HepG2 (cell line): ENCODE measurements at regions not wholly inside any gene's neighbourhood (a gene's known extent, or its start where the extent isn't known, plus 50 kb on each side); places are given as distances from the start of the nearest gene placed in this dataset.

Source experiments
- ATAC-seq: fragments of 200-7000 bp; cut with Tn5 transposase; 3 replicates; pipeline ENCODE4 v1.9.1; 2020; ENCODE audit warnings: mild to moderate bottlenecking, moderate library complexity
- BruUV-seq: library from RNA; stranded (reverse); fragments of 400-500 nt; replicated peaks from 2 replicates; lab custom pipeline; 2021; lab: Mats Ljungman, UMichigan
- CTCF ChIA-PET: fragments of 300-600 bp; formaldehyde crosslinking; extraction: SDS; loops from one replicate; lab custom pipeline; 2021; ENCODE audit warnings: low total read pairs, inconsistent platforms, low intra/inter-chr PET ratio; lab: Yijun Ruan, JAX
- POLR2A ChIA-PET: fragments of 350-600 bp; sonication (Branson Sonifier 250); formaldehyde crosslinking; loops from one replicate; lab custom pipeline; 2020; ENCODE audit warnings: antibody characterized with exemption, inconsistent platforms; lab: Yijun Ruan, JAX
- DNase-seq: peaks from one replicate; pipeline ENCODE4 v3.0.0-alpha.2; 2015; ENCODE audit warnings: low spot score
- FAIRE-seq: peaks from 3 replicates; lab custom pipeline; 2011; peaks lifted over from hg19 to GRCh38; lab: Jason Lieb, UNC
- H2AFZ ChIP-seq: one replicate; pipeline ENCODE4 v1.6.1; 2011; ENCODE audit warnings: low read length, inconsistent platforms
- H3K27ac ChIP-seq: fragments of 300-600 bp; 3 replicates; pipeline ENCODE4 v1.8.0; 2011; ENCODE audit warnings: mixed run types, mild to moderate bottlenecking, mixed read lengths, low read length, inconsistent platforms; ENCODE audit not compliant: insufficient read depth; ENCODE audit errors: extremely low read length
- H3K27me3 ChIP-seq, 2 experiments: fragments of 200-600 bp in 1 of 2; 2 replicates in 1 of 2; 3 replicates in 1 of 2; pipeline versions ENCODE4 v1.6.0 to v1.8.0; 2011; ENCODE audit warnings: low read length in 2 of 2, mild to moderate bottlenecking in 2 of 2, moderate library complexity in 2 of 2, inconsistent platforms in 1 of 2; ENCODE audit not compliant: insufficient read depth in 2 of 2, control insufficient read depth in 1 of 2
- H3K36me3 ChIP-seq, 2 experiments: fragments of 200-600 bp in 1 of 2; replicated peaks in 1 of 2; 2 replicates in 1 of 2; 3 replicates in 1 of 2; pipeline versions ENCODE4 v1.5.1 to v1.8.0; 2011; ENCODE audit warnings: low read length in 2 of 2, inconsistent platforms in 1 of 2; ENCODE audit not compliant: insufficient read depth in 2 of 2, control insufficient read depth in 1 of 2
- H3K4me1 ChIP-seq: 2 replicates; pipeline ENCODE4 v1.5.1; 2012; ENCODE audit warnings: low read length, inconsistent platforms; ENCODE audit not compliant: insufficient read depth
- H3K4me2 ChIP-seq: 2 replicates; pipeline ENCODE4 v1.6.0; 2011; ENCODE audit warnings: low read depth, low read length, inconsistent platforms
- H3K4me3 ChIP-seq, 3 experiments: fragments of 200-600 bp in 1 of 3; sonication (generic), shearing (Covaris generic) in 1 of 3; replicated peaks in 1 of 3; 2 replicates each; pipeline ENCODE4 v1.5.1; 2011 to 2016; ENCODE audit warnings: low read length in 3 of 3, inconsistent platforms in 2 of 3, low read depth in 2 of 3, mild to moderate bottlenecking in 2 of 3, control low read depth in 1 of 3, mixed read lengths in 1 of 3; ENCODE audit not compliant: insufficient read depth in 1 of 3
- H3K79me2 ChIP-seq: one replicate; pipeline ENCODE4 v1.6.1; 2011; ENCODE audit warnings: low read length, inconsistent platforms; ENCODE audit not compliant: insufficient read depth
- H3K9ac ChIP-seq: 2 replicates; pipeline ENCODE4 v1.6.0; 2011; ENCODE audit warnings: mild to moderate bottlenecking, low read depth, low read length, inconsistent platforms; ENCODE audit not compliant: insufficient read depth
- H3K9me3 ChIP-seq: 2 replicates; pipeline ENCODE4 v1.5.1; 2012; ENCODE audit warnings: mild to moderate bottlenecking, low read length
- H4K20me1 ChIP-seq: 2 replicates; pipeline ENCODE4 v1.6.0; 2011; ENCODE audit warnings: inconsistent platforms, mild to moderate bottlenecking, low read length, moderate library complexity; ENCODE audit not compliant: insufficient read depth
- ATF2 ChIP-seq: sonication (generic); formaldehyde crosslinking; IDR thresholded peaks from 2 replicates; pipeline ENCODE4 v1.4.0; 2020; ENCODE audit warnings: missing genetic modification reagents
- BORCS8-MEF2B ChIP-seq: sonication (generic); formaldehyde crosslinking; IDR thresholded peaks from 2 replicates; pipeline ENCODE4 v1.8.0; 2022; ENCODE audit warnings: mild to moderate bottlenecking, missing genetic modification reagents
- CC2D1A ChIP-seq: sonication (generic); formaldehyde crosslinking; IDR thresholded peaks from 2 replicates; pipeline ENCODE4 v1.8.1; 2023; ENCODE audit warnings: mild to moderate bottlenecking, missing genetic modification reagents
- DRAP1 ChIP-seq: IDR thresholded peaks from 2 replicates; pipeline ENCODE4 v1.6.1; 2016; ENCODE audit warnings: missing genetic modification reagents, missing compliant biosample characterization
- ELF4 ChIP-seq: sonication (generic); formaldehyde crosslinking; IDR thresholded peaks from 2 replicates; pipeline ENCODE4 v1.5.0; 2020; ENCODE audit warnings: missing genetic modification reagents, mild to moderate bottlenecking, moderate library complexity, borderline replicate concordance
- HNRNPUL1 ChIP-seq: fragments of 200-400 bp; formaldehyde crosslinking; IDR thresholded peaks from 2 replicates; pipeline ENCODE4 v1.6.1; 2017; ENCODE audit warnings: low read depth, mild to moderate bottlenecking, low read length, moderate library complexity
- MTERF4 ChIP-seq: sonication (generic); formaldehyde crosslinking; IDR thresholded peaks from 2 replicates; pipeline ENCODE4 v1.8.0; 2023; ENCODE audit warnings: mild to moderate bottlenecking, missing genetic modification reagents
- SKI ChIP-seq: fragments of 450-650 bp; IDR thresholded peaks from one replicate; pipeline ENCODE4 v1.6.1; 2018; ENCODE audit warnings: mild to moderate bottlenecking; ENCODE audit not compliant: partially characterized antibody
- ZBTB25 ChIP-seq: IDR thresholded peaks from 2 replicates; pipeline ENCODE4 v1.6.1; 2018; ENCODE audit warnings: missing genetic modification reagents
- ZFP1 ChIP-seq: IDR thresholded peaks from 2 replicates; pipeline ENCODE4 v1.6.1; 2016
- ZFYVE20 ChIP-seq: sonication (generic); formaldehyde crosslinking; IDR thresholded peaks from 2 replicates; pipeline ENCODE4 v1.8.0; 2023; ENCODE audit warnings: low read depth, mild to moderate bottlenecking, moderate library complexity, missing genetic modification reagents, borderline replicate concordance
- ZNF503 ChIP-seq: sonication (generic); formaldehyde crosslinking; IDR thresholded peaks from 2 replicates; pipeline ENCODE4 v1.4.0; 2020; ENCODE audit warnings: missing genetic modification reagents
- ZNF652 ChIP-seq: IDR thresholded peaks from 2 replicates; pipeline ENCODE4 v1.6.1; 2016; ENCODE audit warnings: low read depth, borderline replicate concordance
- ZNF7 ChIP-seq: IDR thresholded peaks from 2 replicates; pipeline ENCODE4 v1.6.1; 2016; ENCODE audit warnings: missing biosample characterization, missing genetic modification reagents
- ZNF850 ChIP-seq: sonication (generic); formaldehyde crosslinking; conservative IDR thresholded peaks from 2 replicates; pipeline ENCODE4 v1.9.0; 2021; ENCODE audit warnings: mild to moderate bottlenecking, missing genetic modification reagents
- WGBS: methylation state at CpG from one replicate; pipeline ENCODE4 v1.1.6; 2017; ENCODE audit warnings: low lambda C conversion rate; 5-methylcytosine and 5-hydroxymethylcytosine counted together
- in situ Hi-C: cut with HindIII; loops from 2 replicates; pipeline ENCODE4 v1.10.0; 2017; ENCODE audit warnings: low pct_unique_long_range_greater_than_20kb; ENCODE audit not compliant: extremely low pct_ligation_motif_present
- intact Hi-C: fragments of 100-400 bp; cut with micrococcal nuclease; formaldehyde crosslinking; loops from one replicate; pipeline ENCODE4 v1.10.0; 2022; ENCODE audit not compliant: unreplicated experiment

- Histone ChIP-seq H3K4me2 (no peak overlapping the region), H3K36me3 (no peaks in the 10 kb centered on the region), H3K27me3 (no peaks in the 10 kb centered on the region), H3K27ac (no peak overlapping the region), H3K9ac (no peak overlapping the region), H3K79me2 (no peaks in the 10 kb centered on the region), H3K4me1 (no peaks in the 10 kb centered on the region), H4K20me1 (no peaks in the 10 kb centered on the region), H3K9me3 (peaks cover 37% of the 10 kb centered on the region), H3K4me3 (no peak overlapping the region), H2AFZ (no peak overlapping the region)
- POLR2A ChIA-PET = no interaction called here
- BruUV-seq = no TSS peak
- TF ChIP-seq ELF4 (CRISPR knock-in tag) (no peak), ATF2 (CRISPR knock-in tag) (no peak), SKI (no peak), ZNF7 (no peak), BORCS8-MEF2B (CRISPR knock-in tag) (no peak), MTERF4 (CRISPR knock-in tag) (no peak), ZNF850 (no peak)
- DNase-seq (no peak), FAIRE-seq (no peak), ATAC-seq (no peak)
- in situ Hi-C loops (no loop called here), intact Hi-C loops (no loop called here)
- 0% methylated on average over 2 of the region's 3 CpGs for WGBS
- CTCF ChIA-PET = no interaction called here
These were observed 973.5 kb upstream of the MAP3K7 start for GRCh38 chr6:91560409-91560808.

- H3K4me2 ChIP-seq = no peak overlapping the region
- intact Hi-C loops (no loop called here), in situ Hi-C loops (no loop called here)
- H3K9ac ChIP-seq = no peak overlapping the region
- FAIRE-seq = no peak
- ChIA-PET CTCF (no interaction called here), POLR2A (no interaction called here)
- no peaks in the 10 kb centered on the region for H3K36me3 ChIP-seq
- no peak for ATAC-seq
- H3K4me1 ChIP-seq = no peaks in the 10 kb centered on the region
- no peaks in the 10 kb centered on the region for H4K20me1 ChIP-seq
- H3K9me3 ChIP-seq = no peaks in the 10 kb centered on the region
- no TSS peak for BruUV-seq
- H3K79me2 ChIP-seq = no peaks in the 10 kb centered on the region
- DNase-seq = no peak
- 4% methylated on average over 5 of the region's 5 CpGs for WGBS
- no peak overlapping the region for H3K4me3 ChIP-seq
- no peaks in the 10 kb centered on the region for H3K27me3 ChIP-seq
- H3K27ac ChIP-seq = no peak overlapping the region
- H2AFZ ChIP-seq = no peak overlapping the region
- TF ChIP-seq ZFYVE20 (CRISPR knock-in tag) (no peak), ZNF503 (CRISPR knock-in tag) (no peak), ZFP1 (CRISPR knock-in tag) (no peak), DRAP1 (no peak), CC2D1A (CRISPR knock-in tag) (no peak), ZNF652 (CRISPR knock-in tag) (no peak), ZBTB25 (CRISPR knock-in tag) (no peak), HNRNPUL1 (no peak)
These were observed 954.0 kb upstream of the MAP3K7 start for GRCh38 chr6:91540902-91541301.
